ENCODE measurements at regions not wholly inside any gene's neighbourhood (a gene's known extent, or its start where the extent isn't known, plus 50 kb on each side); places are given as distances from the start of the nearest gene placed in this dataset.
"Not testable (repeated sequence)": the region's sequence is repeated elsewhere in the genome, so short reads cannot be mapped to it uniquely, and the experiment has no call there.

GRCh38 chr16:18148132-18148531 lies 188.4 kb downstream of the NPIPA8 start:
- not testable (repeated sequence) for DNase-seq (ENCODE audit: low read depth)

DNA sequence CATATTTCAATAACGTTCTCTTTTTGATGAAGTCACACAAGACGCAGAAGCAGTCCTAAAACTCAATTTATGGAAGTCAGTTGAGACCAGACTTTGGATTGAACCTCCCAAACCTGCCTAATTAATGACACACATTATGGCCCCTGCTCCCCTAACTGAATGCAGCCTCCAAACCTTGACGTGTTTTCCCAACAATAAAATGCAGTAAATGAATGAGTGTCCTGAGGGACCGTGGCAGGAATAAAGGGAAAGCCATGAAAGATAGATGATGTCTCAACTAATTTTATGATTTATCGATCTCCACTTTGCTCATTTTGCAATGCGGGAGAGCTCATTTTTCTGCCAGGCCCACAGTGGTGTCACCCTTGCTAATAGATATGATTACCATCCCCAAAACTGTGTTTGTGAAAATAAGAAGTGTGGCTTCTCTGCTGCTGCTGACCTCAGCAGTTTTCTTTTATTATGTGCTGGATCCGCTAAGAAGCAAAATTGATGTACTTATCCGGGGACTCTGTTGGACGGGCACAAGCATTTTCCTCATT lies 189.9 kb downstream of the NPIPA8 start:
- not testable (repeated sequence) for DNase-seq (ENCODE audit: low read depth)

DNA sequence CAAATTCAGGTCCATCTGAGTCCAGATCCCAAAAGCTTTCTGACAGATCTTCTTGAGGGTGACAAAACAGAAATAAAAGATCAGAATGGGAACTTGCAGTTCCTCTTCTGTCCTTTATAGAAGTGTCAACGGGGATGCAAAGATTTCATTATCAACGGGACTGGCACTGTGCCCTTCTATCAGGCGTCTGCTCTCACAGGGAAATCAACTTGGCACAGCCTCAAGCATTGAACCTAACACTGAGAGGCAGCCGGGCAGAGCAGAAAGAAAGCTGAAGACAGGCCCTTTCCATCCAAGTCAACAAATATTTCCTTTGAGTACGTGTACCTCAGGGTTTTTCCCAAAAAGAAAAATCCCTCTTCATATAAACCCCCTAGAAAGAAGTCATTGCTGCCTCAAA lies 194.5 kb downstream of the NPIPA8 start:
- not testable (repeated sequence) for DNase-seq (ENCODE audit: low read depth)

- not testable (repeated sequence) for DNase-seq (ENCODE audit: low read depth)
Observed at GRCh38 chr16:18136288-18136687, 200.2 kb downstream of the NPIPA8 start.

- DNase-seq (ENCODE audit: low read depth) = not testable (repeated sequence)
Observed at GRCh38 chr16:18135024-18135423, 201.5 kb downstream of the NPIPA8 start.

GRCh38 chr16:18131587-18131986 lies 204.9 kb downstream of the NPIPA8 start:
- DNase-seq (ENCODE audit: low read depth) = not testable (repeated sequence)

DNA sequence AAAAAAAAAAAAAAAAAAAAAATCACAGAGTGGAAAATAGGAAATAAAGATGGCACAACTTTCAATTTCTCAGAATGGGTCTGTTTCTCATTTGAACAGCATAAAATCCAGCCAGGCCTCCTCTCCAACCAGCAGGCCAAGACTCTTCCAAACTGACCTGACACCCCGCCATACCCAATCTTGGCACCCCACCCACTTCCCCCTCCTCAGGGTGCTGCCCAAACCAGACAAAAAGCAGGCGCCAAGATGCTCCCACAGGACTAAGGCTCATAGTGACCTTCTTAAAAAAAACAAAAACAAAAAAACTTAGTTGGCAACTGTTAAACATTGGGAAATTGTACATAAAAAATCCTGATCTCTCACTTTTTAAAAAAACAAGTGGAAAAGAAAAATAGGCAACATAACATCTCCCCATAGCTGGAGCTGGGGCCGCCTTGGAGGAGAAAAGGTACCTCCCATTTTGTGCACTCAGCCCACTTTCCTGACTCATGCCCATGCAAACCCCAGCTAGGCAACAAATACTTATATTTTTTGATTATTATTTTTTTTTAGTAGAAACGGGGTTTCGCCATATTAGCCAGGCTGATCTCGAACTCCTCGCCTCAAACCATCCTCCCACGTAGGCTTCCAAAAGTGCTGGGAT lies 205.9 kb downstream of the NPIPA8 start:
- not testable (repeated sequence) for DNase-seq (ENCODE audit: low read depth)

GRCh38 chr16:18127033-18127432 lies 209.5 kb downstream of the NPIPA8 start:
- not testable (repeated sequence) for DNase-seq (ENCODE audit: low read depth)

DNA sequence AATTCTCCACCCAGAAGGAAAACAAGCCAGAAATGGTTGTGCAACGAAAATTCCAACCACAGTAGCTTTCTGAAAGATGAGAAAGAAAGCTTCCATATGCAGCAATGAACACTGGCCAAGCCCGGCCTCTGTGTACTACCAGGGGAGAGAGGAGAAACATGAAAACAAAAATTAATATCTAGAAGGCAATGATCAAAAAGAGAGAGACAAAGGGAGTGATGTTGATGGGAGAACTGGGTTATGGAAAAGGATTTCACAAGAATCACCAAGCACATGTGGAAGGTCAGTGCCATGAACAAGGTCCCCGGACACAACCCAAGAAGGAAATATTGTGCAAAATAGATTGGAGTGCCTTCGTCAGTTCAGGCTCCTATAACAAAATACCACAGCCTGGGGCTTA lies 217.4 kb downstream of the NPIPA8 start:
- not testable (repeated sequence) for DNase-seq (ENCODE audit: low read depth)

DNA sequence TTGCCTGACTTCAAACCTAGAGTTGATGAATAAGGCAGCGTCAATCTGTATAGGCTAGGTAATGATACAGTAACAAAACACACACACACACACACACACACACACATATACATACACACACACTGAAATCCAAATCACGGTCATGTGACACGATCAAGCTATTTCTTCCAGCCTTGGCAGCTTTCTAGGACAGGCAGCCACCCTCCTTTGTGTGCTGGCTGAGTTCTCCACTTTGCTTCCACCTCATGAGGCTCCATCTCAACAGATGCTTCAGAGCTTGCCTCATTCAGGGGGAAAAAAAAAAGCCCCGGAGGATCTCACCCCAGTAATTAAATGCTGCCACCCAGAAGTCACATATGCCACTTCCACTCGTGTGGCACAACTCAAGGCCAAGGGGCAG lies 217.9 kb downstream of the NPIPA8 start:
- DNase-seq (ENCODE audit: low read depth) = not testable (repeated sequence)

DNA sequence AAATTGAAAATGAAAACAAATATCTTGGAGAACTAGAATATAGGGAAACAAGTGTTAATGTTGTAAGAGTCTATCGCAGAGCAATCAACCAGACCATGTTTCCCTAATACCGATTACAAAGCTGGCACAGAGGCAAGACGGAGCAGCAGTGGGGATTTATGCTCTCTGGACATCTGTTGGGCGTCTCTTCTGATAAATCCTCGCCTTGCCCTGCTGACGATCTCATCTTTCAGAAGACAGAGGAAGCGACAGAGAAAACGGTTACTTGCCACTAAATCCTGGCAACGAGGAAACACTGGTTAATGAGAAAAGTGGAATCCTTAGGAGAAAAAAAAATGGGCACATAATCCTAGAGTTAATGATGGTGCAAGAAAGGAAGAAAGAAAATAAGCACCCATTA lies 218.5 kb downstream of the NPIPA8 start:
- DNase-seq (ENCODE audit: low read depth) = not testable (repeated sequence)

DNA sequence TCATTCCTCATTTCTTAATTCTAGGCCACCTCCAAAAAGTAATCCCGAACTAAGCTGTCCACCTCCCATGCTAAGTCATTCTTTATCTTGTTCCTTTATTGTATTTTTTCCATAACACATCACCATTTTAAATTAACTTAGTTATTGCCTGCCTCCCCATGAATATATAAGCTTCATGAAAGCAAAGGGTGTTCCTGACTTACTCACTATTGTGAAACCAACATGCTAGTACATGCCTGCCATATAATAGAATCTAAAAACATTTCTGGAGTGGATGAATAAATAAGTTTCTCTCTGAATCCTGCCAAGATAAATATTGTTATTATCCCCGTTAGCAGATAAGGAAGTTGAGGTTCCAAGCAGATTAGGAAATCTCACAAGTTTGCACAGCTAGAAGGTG lies 232.1 kb downstream of the NPIPA8 start:
- DNase-seq (ENCODE audit: low read depth) = not testable (repeated sequence)

DNA sequence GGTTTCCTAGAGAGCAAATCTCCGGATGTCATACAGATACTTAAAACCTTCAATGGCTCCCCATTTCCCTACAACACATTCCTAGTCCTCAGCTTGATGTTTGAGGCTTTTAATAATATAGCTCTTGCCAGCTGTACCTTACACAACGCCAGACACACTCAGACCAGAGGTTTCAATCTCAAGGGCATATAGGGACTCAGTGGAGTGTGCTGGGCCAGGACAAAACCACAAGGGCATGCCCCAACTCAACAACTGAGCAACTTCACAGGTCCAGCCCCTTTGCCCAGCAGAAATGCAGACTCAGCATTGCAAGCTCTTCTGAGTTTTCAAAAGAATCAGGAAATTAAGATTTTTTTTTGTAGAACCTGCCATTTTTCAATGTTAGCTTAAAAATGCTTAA lies 235.5 kb downstream of the NPIPA8 start:
- DNase-seq (ENCODE audit: low read depth) = not testable (repeated sequence)

DNA sequence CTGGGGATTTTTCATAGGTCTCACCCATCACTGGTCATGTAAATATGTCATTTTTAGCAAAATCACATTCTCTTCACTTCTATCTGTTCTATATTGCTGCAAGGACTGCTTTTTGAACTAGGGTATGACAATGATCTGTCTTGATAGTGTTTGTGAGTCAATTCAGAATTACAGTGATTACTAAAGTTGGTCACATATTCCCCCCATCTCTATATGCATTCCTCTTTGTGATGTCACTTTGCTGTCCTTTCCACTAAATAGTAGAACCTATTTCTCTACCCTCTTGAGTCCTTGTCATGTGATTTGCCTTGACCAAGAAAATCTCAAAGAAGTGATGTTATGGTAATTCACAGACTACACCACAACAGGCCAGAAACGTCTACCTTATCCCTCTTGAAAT lies 243.9 kb downstream of the NPIPA8 start:
- not testable (repeated sequence) for DNase-seq (ENCODE audit: low read depth)

DNA sequence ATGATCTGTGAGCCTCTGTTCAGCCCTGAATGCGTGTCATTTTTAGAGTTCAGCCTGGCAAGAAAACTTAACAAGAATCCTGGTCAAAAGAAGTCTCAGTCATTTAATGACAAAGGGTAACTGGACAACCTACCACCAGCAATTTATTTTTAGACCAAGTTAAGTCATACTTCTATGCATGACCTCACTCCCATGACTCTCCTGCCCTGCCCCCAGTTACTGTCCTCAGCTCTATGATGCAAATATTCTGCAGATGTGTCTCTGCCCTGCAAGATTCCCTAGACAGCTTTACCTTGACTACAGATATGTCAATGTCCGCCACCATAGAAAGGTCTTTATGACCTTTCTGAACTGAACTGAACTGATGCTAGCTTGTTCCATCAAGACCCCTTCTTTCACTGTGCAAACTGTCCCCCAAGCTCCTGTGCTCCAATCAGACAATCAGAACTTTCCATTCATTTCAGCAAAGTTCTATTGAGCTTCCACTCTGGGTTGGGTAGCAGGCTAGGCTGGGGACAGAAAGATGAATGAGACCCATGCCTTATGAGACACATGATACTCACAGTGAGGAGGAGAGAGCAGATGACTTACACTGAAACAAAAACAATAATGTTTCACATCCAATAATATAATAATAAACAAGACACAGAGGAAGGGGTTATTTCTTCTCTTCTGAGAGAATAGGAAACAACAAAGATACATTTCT lies 255.7 kb downstream of the NPIPA8 start:
- not testable (repeated sequence) for DNase-seq (ENCODE audit: low read depth)

- DNase-seq (ENCODE audit: low read depth) = not testable (repeated sequence)
Observed at GRCh38 chr16:18077910-18078309, 258.6 kb downstream of the NPIPA8 start.

DNA sequence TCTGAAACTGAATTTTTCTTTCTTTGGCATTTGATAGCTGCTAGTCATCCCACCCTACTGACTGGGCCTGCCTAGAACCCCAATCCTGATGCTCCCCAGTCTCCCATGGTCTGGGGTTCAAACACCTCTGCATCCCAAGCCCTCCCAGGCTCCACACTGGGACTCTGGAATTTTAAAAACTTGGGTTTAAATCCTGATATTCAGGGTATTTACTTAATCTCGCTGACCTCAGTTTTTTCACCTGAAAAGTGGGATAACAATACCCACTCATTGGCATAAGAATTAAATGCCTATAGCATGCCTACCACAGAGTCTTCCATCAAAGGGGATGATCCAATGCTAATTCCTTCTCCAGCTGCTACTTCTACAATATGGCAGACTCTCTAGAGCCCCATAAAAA lies 264.4 kb downstream of the NPIPA8 start:
- DNase-seq (ENCODE audit: low read depth) = no peak

- DNase-seq (ENCODE audit: low read depth) = no peak
Observed at GRCh38 chr16:18069683-18070082, 266.9 kb downstream of the NPIPA8 start.

- no peak for DNase-seq (ENCODE audit: low read depth)
Observed at GRCh38 chr16:18068477-18068876, 268.1 kb downstream of the NPIPA8 start.

- no peak for DNase-seq (ENCODE audit: low read depth)
Observed at GRCh38 chr16:18062713-18063112, 273.8 kb downstream of the NPIPA8 start.

DNA sequence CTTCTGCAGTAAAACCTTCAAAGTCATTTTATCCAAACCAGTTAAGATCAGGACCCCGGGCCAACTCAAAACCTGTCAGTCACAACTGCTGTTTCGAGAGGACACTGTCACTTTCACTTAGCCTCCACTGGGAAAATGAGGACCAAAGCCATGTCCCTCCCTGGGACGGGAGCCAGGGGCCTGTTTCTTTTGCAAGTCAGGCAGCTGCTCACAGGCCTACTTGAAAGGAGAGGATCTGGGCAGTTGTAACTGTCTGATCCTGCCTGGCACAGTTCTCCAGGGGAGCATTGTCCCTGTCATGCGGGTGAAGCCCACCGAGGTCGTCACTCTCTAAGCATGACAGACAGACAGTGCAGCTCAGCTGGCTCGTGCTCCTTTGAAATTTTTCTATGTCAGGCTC lies 276.2 kb downstream of the NPIPA8 start:
- DNase-seq (ENCODE audit: low read depth) = no peak

DNA sequence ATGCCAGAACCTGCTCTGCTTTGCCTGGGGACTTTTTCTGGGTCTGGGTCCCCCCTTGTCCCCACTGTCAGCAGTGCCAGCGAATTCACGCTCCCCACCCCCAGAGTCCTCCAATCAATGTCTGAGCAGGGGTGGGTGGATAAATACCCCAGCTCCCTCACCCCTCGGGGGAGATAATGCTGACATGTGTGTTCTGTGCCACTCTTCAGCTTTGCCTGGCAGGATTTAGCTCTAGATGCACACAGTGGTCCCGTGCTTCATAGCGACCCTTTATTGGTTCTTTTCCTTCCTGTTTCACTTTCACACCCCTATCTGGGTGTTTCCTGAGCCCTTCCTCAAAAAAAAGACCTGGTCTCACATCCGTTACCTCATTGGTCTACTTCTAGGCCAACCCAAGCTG lies 277.0 kb downstream of the NPIPA8 start:
- DNase-seq (ENCODE audit: low read depth) = no peak

DNA sequence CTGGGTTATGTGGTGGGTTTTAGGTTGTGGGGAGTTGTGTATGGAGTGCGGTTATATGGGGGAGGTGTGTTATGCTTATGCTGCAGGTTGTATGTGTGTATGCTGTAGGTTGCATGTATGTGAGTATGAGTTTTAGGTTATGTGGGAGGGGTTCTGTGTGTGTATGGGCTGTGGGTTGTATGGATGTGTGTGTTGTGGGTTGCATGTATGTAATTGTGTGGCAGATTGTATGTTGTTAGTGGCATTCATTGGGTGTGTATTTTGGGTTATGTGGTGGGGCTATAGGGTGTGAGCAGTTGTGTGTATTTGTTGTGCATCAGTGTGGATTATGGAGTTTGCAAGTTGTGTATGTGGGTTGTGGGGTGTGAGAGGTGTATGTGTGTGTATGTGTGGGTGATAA lies 277.4 kb downstream of the NPIPA8 start:
- no peak for DNase-seq (ENCODE audit: low read depth)
